GM18873 (cell line): ENCODE measurements at regions not wholly inside any gene's neighbourhood (a gene's known extent, or its start where the extent isn't known, plus 50 kb on each side); places are given as distances from the start of the nearest gene placed in this dataset.
"Not testable (repeated sequence)": the region's sequence is repeated elsewhere in the genome, so short reads cannot be mapped to it uniquely, and the experiment has no call there.

Experiments
- ATAC-seq: cut with Tn5 transposase; IDR thresholded peaks from one replicate; pipeline ENCODE4 v1.9.1; 2021; ENCODE audit warnings: mild to moderate bottlenecking, moderate library complexity, moderate number of reproducible peaks; ENCODE audit not compliant: unreplicated experiment, low FRiP score

DNA sequence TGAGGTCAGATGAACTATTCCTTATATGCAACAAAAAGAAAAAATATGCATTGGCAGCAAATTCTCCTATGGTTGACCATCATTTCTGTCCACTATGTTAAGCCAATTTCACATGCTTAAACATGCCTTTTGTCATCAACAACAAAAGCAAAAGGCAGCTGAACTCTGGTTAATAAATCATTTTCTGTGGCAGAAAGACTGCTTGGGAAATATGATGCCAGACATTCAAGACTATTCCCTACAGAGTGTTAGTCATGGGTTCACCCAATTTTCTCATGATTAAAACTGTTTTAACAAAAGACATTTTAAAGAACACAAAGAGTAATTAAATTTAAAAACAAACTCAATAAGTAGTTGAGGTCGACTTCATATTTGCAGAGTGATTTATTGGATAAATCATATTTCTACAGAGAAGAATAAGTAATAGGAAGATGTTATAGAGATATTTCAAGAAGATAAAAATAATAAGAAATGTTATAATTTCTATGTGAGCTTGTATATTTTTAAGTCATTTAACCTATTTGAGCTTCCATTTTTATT, 890.6 kb downstream of the STPG2 start:
- no peak for ATAC-seq

DNA sequence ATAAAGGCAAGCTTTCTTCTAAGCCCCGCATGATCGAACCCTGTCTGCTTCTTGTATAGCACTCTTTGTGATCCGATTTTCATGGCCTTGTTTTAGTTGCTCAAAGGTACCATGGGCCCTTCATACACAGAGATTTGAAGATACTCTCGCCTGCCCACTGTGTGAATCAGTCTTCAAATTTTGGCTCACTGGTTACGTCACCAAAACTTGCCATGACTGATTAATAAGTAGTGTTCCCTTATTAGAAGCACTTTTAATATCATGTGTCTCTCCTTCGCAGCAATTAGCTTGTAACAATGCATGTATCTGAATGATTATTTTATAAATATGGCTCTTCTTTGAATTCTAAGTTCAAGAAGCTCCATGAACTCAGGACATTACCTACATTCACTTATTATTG, 880.5 kb downstream of the STPG2 start:
- no peak for ATAC-seq

DNA sequence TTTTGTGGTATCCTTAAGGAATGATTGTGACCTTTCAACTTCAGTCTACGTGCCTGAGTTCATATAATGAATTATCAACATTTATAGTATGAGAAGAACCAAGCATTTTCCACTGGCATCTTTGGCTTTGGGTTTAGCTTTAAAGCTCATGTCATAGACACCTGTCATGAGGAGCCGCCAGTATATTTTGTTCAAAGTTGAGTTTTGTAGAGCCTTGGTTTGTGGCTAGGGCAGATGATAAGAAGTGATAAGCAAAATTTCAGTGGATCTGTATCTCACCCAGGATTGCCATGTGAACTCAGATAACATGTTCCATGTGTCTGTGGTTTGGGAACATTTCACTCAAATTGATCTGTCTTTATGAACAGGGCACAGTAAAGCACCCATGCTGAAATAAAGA, 873.2 kb downstream of the STPG2 start:
- ATAC-seq, result no peak

DNA sequence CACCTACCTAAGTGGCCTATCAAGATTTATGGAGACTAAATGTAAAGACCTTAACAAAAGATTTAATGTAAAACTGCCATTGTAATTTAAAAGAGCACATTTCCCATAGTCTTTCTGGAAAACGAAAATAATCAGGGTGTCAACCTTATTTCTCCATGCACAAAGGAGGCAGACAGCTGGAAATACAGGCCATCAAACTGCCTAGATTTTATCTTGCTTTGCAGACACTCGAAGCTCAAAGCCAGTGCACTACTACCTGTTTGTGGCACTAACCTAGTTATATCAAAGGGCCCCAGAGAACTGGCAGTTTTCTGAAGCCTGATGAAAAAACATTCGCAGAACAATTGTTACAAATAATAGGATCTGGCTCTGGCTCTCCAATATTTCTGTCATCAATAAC, 863.9 kb downstream of the STPG2 start:
- no peak for ATAC-seq

DNA sequence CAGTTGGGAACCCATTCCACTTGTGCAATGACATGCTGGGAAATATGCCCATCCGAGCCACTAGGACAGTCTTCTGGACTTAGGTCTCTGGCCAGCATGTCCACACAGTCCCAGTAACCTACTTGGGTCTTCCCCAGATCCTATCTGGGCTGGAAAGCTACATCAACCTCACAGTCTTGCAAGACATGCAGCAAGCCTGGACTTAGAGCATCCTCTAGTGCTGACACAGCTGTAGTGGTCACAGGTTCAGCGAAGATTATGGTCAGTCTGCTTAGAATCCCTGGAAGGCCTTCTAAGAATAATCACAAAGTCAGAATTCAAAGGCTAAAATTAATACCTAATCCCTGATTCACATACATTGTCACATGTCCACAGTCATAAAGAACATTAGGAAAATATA, 842.7 kb downstream of the STPG2 start:
- no peak for ATAC-seq

DNA sequence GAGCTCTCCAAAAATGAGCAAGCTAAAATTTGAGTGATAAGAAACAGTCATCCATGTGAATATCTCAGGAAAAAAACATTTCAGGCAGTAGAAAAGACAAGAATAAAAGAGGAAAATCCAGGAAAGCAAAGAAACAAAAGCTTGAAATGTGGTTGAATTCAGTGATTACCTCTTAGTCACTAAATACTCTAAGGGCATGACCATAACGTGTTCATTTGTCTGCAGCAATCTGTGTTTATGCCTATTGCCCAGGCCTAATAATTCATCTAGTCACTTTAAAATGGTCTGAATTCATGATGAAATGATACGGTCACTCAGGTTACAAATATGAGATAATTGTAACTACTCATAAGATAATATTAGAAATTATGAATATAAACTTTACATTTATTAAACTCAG, 837.9 kb downstream of the STPG2 start:
- no peak for ATAC-seq

DNA sequence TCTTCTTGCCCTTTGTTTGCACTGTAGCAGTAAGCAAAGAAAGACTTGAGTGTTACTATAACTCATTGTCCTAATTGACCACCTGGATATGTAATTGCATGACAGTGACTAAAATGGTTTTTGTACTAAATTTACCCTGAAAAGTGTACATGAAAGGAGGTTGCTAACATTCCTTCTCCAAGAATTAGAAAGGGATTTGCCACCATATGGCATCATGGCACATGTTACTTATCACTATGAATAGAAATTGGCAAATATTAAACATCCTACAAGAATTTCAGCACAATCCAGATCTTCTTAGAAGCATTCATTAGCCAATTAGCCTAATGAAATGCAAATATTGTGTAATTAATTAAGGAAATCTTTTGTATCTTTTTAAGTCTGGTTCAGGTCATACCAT, 834.2 kb downstream of the STPG2 start:
- no peak for ATAC-seq

DNA sequence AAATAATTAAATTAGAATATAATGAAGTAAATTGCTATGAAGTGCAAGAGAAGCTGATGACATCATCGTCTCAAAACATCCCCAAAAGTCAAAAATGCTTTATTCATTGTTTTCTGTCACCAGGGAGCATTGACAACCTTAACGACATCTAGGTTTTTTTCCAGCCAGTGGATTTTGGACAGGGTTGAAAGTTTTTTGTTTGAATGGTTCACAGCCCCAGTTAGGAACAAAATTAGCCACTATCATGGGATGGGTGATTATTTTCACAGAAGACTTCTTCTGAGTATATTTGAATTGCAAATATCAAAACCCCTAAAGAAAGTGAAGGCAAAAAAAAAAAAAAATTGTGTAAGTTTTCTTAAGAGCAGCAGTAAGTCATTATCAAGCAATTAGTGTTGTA, 826.1 kb downstream of the STPG2 start:
- no peak for ATAC-seq

DNA sequence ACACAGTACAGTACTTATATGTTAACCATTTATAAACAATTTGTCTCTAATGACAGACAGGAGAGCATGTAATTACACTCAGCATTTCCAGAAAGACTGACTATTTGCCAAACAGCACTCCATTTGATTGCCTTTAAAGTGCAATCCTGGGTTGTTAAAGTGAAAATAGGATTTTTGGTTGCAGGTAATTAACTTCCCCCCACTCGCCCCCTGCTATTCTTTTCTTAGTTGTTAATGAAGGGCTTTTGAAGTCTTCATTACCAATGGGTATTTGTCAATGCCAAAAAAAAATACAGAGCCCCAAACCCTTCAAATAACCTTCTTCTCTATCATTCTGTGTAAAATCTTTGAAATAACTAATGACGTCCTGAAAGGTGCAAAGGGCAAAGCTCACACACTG, 825.6 kb downstream of the STPG2 start:
- no peak for ATAC-seq

DNA sequence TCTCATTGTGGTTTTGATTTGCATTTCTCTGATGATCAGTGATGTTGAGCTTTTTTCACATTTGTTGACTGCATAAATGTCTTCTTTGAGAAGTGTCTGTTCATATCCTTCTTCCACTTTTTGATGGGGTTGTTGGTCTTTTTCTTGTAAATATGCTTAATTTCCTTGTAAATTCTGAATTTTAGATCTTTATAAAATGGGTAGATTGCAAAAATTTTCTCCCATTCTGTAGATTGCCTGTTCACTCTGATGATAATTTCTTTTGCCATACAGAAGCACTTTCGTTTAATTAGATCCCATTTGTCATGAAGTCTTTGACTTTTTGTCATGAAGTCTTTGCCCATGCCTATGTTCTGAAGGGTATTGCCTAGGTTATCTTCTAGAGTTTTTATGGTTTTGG, 817.5 kb downstream of the STPG2 start:
- ATAC-seq, result not testable (repeated sequence)

DNA sequence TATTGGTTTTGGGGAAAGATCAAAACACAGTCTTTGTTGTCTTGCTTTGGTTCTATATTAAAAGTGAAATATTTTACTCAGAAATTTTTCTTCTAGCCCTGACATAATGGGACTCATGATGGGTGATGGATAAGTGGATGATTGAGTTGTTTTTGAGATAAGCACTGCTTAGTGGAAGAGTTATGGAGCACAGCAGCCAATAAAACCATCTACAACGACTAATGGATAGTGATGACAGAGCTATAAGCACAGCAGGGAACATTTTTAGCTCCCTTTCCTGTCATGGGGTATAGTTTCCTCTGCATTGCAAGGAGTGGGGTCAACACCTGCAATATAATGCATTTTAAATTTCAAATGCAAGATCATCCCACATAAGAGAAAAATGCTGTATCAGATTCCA, 812.4 kb downstream of the STPG2 start:
- no peak for ATAC-seq

DNA sequence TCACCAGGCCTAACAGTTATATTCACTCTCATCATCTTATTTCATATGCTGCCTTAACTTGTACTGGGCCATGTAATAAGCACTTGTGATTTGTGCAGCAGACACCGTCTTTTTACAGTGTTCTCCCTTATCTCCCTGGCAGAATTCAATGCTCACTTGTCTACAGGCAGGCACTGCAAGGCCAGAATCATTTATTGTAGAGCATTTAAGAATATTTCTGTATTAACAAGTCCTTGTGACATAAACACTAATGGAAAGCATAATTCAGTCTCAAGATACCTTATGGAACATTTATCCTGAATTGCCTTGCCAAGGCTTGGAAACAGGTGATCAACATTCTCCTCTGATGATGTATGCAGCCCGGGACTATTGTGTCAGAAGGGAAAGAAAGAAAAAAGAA, 808.9 kb downstream of the STPG2 start:
- ATAC-seq, result no peak

DNA sequence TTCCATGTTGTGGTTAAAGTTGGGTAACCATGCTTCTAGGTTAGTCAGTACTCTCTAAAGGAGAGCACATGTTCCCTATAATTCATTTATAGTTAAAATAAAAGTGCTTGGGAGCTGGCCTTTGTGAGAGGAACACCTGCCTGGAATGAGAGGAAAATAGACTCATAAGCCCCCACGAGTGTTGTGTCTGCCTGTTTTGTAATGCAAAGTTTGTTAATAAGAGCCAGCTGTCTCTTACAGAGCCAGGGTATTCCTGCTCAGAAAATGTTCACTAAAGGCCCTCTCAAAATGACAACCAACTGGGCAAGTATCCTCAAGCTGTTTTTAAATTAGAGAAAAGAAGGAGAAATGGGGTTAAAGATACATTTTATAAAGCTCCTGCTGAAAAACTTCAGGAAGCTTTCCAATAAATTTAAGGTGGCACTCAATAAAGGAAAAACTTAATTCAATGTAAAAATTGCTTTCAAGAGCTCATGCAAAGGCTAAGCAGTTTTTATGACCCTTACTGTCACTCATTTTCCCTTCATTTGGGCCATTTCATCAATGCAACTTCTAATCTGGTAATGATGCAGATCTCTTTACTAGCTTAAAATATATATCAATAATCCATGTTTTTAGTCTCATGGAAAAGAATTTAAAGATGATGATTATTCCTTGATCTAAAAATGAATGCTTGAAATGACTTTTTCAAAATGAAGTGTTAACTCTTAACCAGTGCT, 793.6 kb downstream of the STPG2 start:
- no peak for ATAC-seq

DNA sequence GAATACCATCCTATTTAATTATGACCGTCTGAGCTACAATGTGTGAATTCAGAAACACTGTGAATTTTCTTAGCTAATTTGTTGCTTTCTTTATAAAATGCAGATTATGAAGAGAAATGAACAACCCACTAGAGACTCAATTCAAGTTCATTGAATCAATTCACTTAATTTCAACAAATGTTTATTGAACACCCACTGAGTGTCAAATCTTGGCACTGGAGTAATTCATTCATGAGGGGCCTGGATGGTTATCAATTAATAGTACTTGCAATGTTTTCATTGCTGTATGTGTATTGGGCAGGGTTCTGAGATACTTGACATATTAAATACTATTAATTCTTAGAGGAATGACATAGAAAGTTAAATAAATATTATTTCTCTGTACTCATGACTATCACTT, 789.4 kb downstream of the STPG2 start:
- no peak for ATAC-seq

DNA sequence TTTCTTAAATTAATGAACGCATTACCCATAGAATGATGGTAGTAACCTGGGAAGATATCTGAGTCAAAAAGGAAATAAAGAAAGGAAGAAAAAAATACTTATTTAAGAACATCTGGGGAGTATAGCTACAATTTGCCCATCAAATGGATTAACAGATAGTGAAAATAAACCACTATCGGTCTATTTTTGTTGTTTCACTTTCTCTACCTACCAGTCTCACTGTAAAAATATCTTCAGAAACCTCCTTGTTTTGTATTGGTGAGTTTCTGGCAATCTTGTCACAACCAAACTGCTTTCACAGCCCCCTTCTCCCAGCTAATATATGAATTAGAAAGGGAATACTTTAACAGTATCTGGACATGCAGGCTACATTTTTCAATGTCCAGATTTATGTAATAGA, 783.5 kb downstream of the STPG2 start:
- ATAC-seq, result no peak

DNA sequence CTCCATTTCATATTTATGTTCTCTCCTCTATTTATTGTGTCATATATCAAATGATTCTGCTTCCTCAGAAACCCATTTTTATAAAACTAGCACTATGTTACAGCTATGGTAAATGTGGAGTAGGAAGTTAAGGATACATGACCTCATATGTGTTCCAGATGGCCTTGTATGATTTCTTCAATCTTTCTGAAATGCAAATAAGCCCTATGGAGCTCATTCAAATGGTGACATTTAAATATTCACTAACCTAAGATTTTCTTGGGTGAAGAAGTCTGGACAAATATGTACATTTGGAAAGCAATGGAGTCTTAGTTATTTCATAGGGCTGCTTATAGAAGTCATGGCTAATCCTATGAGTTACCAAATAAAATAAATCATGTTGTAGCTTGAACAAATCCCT, 782.5 kb downstream of the STPG2 start:
- ATAC-seq, result no peak

DNA sequence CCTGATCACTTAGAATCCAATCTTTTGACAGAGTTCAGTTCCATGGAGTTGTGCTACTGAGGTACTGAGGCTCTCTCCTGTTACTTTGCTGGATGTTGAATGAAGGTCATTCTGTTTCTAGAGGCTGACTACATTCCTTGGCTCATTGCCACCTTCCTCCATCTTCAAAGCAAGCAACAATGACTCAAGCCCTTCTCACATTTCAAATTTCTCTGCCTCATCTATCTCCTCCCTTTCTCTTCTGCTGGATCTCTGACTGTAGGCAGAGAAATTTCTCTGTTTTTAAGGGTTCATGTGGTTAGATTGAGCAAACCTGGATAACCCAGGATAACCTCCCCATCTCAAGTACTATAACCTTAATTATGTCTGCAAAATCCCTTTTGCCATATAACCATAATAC, 775.4 kb downstream of the STPG2 start:
- ATAC-seq, result no peak

DNA sequence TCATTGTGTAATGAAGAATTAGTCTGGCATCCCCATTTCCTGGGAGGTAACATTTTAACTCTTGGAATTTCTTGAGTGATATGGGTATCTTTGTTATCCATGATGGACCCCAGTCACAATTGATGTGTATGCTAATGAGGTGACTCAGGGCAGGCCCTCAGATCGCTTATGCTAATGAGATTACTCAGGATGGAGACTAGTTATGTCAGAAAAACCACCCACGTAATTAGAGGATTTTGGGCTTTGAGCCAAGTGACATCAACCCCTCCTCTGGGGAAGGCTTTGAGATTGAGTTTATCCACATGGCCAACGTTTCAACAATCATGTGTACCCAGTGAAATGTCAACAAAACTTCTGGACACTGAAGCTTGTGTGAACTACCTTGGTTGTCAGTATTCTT, 772.7 kb downstream of the STPG2 start:
- no peak for ATAC-seq

DNA sequence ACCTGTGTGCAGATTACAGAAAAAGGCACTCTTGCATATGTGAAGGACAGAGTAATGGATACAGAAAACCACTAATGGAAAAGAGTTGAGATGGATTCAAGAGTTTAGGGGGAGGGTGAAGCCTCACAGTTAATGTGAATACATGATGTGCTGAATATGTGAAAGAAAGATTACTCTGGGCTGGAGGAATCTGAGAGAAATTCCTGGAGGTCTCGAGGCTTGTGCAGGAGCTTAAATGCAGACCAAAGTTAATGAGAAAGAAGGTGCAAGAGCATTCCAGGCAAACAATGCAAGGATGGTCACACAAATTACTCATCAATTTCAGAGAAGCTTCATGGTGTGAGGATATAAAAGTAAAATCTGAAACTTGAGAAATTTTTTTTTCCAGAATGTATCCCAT, 768.8 kb downstream of the STPG2 start:
- no peak for ATAC-seq

DNA sequence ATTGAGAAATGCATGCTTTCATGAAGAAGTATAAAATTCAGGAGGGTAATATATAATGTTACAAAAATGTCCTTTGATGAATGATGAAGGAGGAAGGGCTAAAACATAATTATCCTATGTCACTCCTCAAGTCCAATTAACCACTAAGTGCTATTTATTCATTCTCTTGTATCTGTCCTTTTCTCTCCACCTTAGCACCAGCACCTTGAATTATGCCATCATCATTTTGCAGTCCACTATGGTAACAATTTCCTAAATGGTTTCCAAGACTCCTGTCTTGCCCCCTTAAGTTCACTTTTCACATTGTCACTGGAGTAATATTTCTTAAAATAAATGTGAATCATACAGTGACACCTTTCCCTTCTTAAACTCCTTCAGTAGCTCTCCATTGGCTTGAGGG, 756.3 kb downstream of the STPG2 start:
- no peak for ATAC-seq

DNA sequence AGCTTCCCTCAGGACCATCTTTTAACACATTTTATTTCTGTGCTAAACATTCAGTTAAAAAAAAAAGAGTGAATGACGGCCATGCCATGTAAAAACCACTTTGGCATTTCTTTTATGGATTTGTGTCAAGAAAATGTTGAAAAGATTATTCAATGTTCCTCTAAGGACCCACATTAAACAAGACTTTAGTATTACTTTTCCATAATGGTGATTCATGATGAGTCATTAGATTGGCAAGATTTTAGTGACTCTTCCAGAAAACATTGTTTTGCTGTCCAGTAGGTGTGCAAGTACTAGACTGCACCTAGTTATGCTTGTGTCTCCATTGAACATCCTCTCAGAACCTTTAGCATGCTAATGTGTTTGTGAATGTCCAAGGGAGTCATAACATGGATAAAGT, 748.6 kb downstream of the STPG2 start:
- ATAC-seq, result no peak

DNA sequence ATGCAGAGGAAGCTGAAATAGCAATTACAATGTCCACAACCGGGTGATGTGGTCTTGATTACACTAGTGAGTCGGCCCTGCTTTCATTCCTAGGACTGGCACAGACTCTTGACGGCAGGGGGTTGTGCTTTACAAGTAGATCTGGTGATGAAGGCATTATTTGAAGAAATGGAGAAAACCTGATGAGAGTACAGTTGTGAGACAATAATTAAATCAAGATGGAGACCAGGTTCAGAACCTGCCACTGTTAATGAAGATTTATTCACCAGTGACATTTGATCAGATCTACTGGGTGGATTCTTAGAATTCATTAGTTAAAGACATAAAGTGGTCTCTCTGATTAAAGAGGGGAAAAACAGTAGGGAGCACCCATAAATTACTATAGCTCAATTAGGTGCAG, 747.2 kb downstream of the STPG2 start:
- ATAC-seq, result no peak

DNA sequence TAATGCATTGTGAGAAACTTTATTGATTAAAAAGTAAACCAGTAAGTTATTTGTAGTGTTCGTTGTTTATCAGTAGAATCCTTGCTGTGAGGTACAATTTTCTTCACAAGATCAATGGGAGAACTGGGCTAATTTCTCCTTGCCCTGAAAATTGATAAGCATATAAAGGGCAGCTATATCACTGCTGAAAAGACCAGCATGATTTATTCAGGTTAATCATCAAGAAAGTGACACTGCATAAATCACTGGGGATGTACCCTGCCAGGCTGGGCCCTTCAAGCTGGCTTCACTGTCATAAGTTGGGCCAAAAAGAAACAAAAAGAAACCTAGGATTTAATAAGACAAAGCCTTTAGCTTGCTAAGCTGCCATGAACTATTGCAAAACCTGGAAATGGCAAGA, 746.7 kb downstream of the STPG2 start:
- ATAC-seq, result no peak
